ENCODE measurements at regions not wholly inside any gene's neighbourhood (a gene's known extent, or its start where the extent isn't known, plus 50 kb on each side); places are given as distances from the start of the nearest gene placed in this dataset.

- no peak for DNase-seq (ENCODE audit: low read depth, low spot score)
- no peak for ATAC-seq
- Histone ChIP-seq H3K27ac (ENCODE audit: low read length) (no peak overlapping the region), H3K4me3 (ENCODE audit: low read depth in 2 of 2, low read length in 2 of 2) (no peak overlapping the region), H3K27me3 (ENCODE audit: control insufficient read depth, insufficient read depth, low read length) (no peaks in the 10 kb centered on the region), H3K4me1 (ENCODE audit: control insufficient read depth, insufficient read depth, low read length) (no peaks in the 10 kb centered on the region), H3K9me3 (ENCODE audit: control insufficient read depth, insufficient read depth, low read depth, low read length) (no peaks in the 10 kb centered on the region), H3K36me3 (ENCODE audit: control insufficient read depth, insufficient read depth, low read length) (no peaks in the 10 kb centered on the region)
- no peak for TF ChIP-seq TCF7L2 (IDR thresholded peaks at IDR 0.05; ENCODE audit: low read depth, low read length)
- TF ChIP-seq CTCF (IDR thresholded peaks at IDR 0.05) = no peak
- no peak for TF ChIP-seq REST (IDR thresholded peaks at IDR 0.05; ENCODE audit: insufficient read depth in 1 of 2, low read depth in 2 of 2, low read length in 1 of 2)
- no peak for TF ChIP-seq POLR2AphosphoS5 (IDR thresholded peaks at IDR 0.05; ENCODE audit: low read depth, low read length)
- no peak for TF ChIP-seq SIN3A (IDR thresholded peaks at IDR 0.05; ENCODE audit: borderline replicate concordance, insufficient read depth, low read depth, low read length)
- in situ Hi-C loops (cut with HindIII; ENCODE audit: low pct_unique_long_range_greater_than_20kb, low sequenced_read_pairs) (no loop called here), intact Hi-C loops (cut with micrococcal nuclease; ENCODE audit: unreplicated experiment) (no loop called here)
- BruUV-seq (replicated peaks) = no TSS peak
- ChIA-PET CTCF (no interaction called here), POLR2A (no interaction called here)
Measured at GRCh38 chr1:229093238-229093540, 177.7 kb upstream of the RAB4A start.

- no peaks in the 10 kb centered on the region for H3K27me3 ChIP-seq (ENCODE audit: control insufficient read depth, insufficient read depth, low read length)
- in situ Hi-C loops (cut with HindIII; ENCODE audit: low pct_unique_long_range_greater_than_20kb, low sequenced_read_pairs) (no loop called here), intact Hi-C loops (cut with micrococcal nuclease; ENCODE audit: unreplicated experiment) (no loop called here)
- BruUV-seq (replicated peaks) = no TSS peak
- ChIA-PET CTCF (no interaction called here), POLR2A (no interaction called here)
- H3K27ac ChIP-seq (ENCODE audit: low read length) = no peak overlapping the region
- no peak overlapping the region for H3K4me3 ChIP-seq (ENCODE audit: low read depth in 2 of 2, low read length in 2 of 2)
- H3K9me3 ChIP-seq (ENCODE audit: control insufficient read depth, insufficient read depth, low read depth, low read length) = no peaks in the 10 kb centered on the region
- no peak for DNase-seq (ENCODE audit: low read depth, low spot score)
- ATAC-seq = no peak
- no peaks in the 10 kb centered on the region for H3K36me3 ChIP-seq (ENCODE audit: control insufficient read depth, insufficient read depth, low read length)
- no peaks in the 10 kb centered on the region for H3K4me1 ChIP-seq (ENCODE audit: control insufficient read depth, insufficient read depth, low read length)
- TF ChIP-seq TCF7L2 (IDR thresholded peaks at IDR 0.05; ENCODE audit: low read depth, low read length) = no peak
- no peak for TF ChIP-seq POLR2AphosphoS5 (IDR thresholded peaks at IDR 0.05; ENCODE audit: low read depth, low read length)
- TF ChIP-seq CTCF (IDR thresholded peaks at IDR 0.05) = no peak
- no peak for TF ChIP-seq SIN3A (IDR thresholded peaks at IDR 0.05; ENCODE audit: borderline replicate concordance, insufficient read depth, low read depth, low read length)
- TF ChIP-seq REST (IDR thresholded peaks at IDR 0.05; ENCODE audit: insufficient read depth in 1 of 2, low read depth in 2 of 2, low read length in 1 of 2) = no peak
Measured at GRCh38 chr1:229093609-229094336, 177.1 kb upstream of the RAB4A start.

All from Panc1 (cell line).